ENCODE measurements at regions not wholly inside any gene's neighbourhood (a gene's known extent, or its start where the extent isn't known, plus 50 kb on each side); places are given as distances from the start of the nearest gene placed in this dataset.

DNA sequence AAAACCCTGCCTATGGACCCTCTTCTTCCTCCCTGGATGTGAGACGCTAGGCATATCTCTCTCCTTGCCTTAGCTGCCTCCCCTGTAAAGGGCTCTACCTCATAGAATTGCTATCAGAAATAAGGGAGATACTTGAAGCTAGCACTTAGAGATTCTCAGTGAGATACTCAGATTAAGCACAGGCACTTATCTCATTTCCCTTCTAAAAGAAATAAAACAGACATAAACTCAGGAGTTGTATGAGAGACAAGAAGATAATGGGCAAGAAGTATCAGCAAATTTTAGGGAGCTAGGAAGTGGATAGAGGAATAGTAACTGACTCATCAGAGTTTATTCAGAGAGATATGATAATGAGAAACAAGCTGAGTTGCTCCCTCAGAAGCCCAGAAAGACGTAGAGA lies 131.0 kb downstream of the SP3 start:
- TF ChIP-seq, protein P1, sequence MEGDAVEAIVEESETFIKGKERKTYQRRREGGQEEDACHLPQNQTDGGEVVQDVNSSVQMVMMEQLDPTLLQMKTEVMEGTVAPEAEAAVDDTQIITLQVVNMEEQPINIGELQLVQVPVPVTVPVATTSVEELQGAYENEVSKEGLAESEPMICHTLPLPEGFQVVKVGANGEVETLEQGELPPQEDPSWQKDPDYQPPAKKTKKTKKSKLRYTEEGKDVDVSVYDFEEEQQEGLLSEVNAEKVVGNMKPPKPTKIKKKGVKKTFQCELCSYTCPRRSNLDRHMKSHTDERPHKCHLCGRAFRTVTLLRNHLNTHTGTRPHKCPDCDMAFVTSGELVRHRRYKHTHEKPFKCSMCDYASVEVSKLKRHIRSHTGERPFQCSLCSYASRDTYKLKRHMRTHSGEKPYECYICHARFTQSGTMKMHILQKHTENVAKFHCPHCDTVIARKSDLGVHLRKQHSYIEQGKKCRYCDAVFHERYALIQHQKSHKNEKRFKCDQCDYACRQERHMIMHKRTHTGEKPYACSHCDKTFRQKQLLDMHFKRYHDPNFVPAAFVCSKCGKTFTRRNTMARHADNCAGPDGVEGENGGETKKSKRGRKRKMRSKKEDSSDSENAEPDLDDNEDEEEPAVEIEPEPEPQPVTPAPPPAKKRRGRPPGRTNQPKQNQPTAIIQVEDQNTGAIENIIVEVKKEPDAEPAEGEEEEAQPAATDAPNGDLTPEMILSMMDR (IDR thresholded peaks at IDR 0.05; ENCODE audit: low read depth, low read length, poor library complexity, severe bottlenecking): no peak
- no peak for TF ChIP-seq EZH2phosphoT487 (IDR thresholded peaks at IDR 0.05; ENCODE audit: borderline replicate concordance, low read length)
